ENCODE measurements at regions not wholly inside any gene's neighbourhood (a gene's known extent, or its start where the extent isn't known, plus 50 kb on each side); places are given as distances from the start of the nearest gene placed in this dataset.

- Histone ChIP-seq H3K27me3 (ENCODE audit: control insufficient read depth, insufficient read depth, low read length) (no peaks in the 10 kb centered on the region), H3K4me3 (ENCODE audit: low read length) (no peak overlapping the region), H3K9me3 (ENCODE audit: control insufficient read depth, low read depth, low read length) (no peaks in the 10 kb centered on the region), H3K4me1 (ENCODE audit: control insufficient read depth, insufficient read depth, low read length) (no peaks in the 10 kb centered on the region), H3K36me3 (ENCODE audit: control insufficient read depth, insufficient read depth, low read length) (no peaks in the 10 kb centered on the region), H3K27ac (ENCODE audit: low read length) (no peak overlapping the region)
- WGBS (ENCODE audit: insufficient coverage, low lambda C conversion rate), result no CpG with 5 or more reads among the region's 9 CpGs
- no peak for DNase-seq
Measured at GRCh38 chr2:236684504-236685256, 115.1 kb downstream of the ACKR3 start.

GRCh38 chr2:236685361-236685760, 115.7 kb downstream of the ACKR3 start:
- no peak overlapping the region for H3K27ac ChIP-seq (ENCODE audit: low read length)
- no CpG with 5 or more reads among the region's 1 CpG for WGBS (ENCODE audit: insufficient coverage, low lambda C conversion rate)

DNA sequence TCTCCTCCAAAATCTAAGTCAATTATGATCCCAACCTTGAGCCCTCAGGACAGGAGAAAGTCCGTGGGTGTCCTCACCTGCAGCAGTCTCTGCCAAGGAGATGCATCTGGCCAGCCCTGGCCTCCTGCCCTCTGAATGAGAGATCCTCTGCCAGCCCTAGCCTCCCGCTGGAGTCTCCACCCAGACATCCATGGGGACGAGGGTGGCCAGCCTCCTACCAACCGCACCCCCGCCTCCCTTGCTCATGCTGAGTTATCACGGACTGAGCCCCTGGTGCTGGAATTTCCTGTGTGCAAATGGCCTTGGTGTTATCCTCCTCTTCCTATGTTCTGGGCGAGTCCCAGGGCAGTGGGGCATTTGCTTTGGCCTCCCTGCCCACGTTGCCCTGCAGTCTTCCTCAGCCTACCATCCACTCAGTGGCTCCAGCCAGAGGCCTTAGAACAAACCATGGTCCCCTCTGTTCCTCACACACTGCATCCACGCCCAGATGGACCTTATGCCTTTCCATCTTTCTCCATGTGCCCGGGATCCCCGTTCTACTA, 116.4 kb downstream of the ACKR3 start:
- H3K4me1 ChIP-seq (ENCODE audit: control insufficient read depth, insufficient read depth, low read length), result no peaks in the 10 kb centered on the region
- no peaks in the 10 kb centered on the region for H3K9me3 ChIP-seq (ENCODE audit: control insufficient read depth, low read depth, low read length)
- H3K4me3 ChIP-seq (ENCODE audit: low read length), result no peak overlapping the region
- DNase-seq, result no peak
- H3K27me3 ChIP-seq (ENCODE audit: control insufficient read depth, insufficient read depth, low read length), result no peaks in the 10 kb centered on the region
- no peak overlapping the region for H3K27ac ChIP-seq (ENCODE audit: low read length)
- WGBS (ENCODE audit: insufficient coverage, low lambda C conversion rate), result no CpG with 5 or more reads among the region's 11 CpGs
- H3K36me3 ChIP-seq (ENCODE audit: control insufficient read depth, insufficient read depth, low read length), result no peaks in the 10 kb centered on the region

More at GRCh38 chr2:236685361-236685760, 115.7 kb downstream of the ACKR3 start:
- H3K4me3 ChIP-seq (ENCODE audit: low read length), result no peak overlapping the region
- DNase-seq, result no peak
- H3K27me3 ChIP-seq (ENCODE audit: control insufficient read depth, insufficient read depth, low read length), result no peaks in the 10 kb centered on the region
- no peaks in the 10 kb centered on the region for H3K4me1 ChIP-seq (ENCODE audit: control insufficient read depth, insufficient read depth, low read length)
- H3K9me3 ChIP-seq (ENCODE audit: control insufficient read depth, low read depth, low read length), result no peaks in the 10 kb centered on the region
- no peaks in the 10 kb centered on the region for H3K36me3 ChIP-seq (ENCODE audit: control insufficient read depth, insufficient read depth, low read length)

DNA sequence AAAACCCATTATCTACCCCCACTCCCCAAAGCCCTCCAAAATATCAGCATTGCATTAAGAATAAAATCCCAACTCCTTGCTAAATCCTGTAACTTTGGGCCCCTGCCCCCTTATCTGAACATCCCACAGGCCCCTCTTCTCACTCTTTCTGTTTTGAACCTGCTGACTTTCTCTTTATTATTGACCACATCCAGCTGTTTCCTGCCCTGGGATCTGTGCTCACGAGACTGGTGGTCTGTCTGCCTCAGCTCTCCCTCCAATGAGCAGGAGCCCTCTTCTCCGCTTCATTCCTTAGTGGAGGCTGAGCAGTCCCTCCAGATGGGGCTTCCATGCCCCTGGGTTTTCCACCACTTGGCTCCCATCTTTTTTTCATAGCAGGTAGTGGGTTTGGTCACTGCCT, 116.9 kb downstream of the ACKR3 start:
- no peak for DNase-seq
- Histone ChIP-seq H3K4me1 (ENCODE audit: control insufficient read depth, insufficient read depth, low read length) (no peaks in the 10 kb centered on the region), H3K4me3 (ENCODE audit: low read length) (no peak overlapping the region), H3K36me3 (ENCODE audit: control insufficient read depth, insufficient read depth, low read length) (no peaks in the 10 kb centered on the region), H3K27me3 (ENCODE audit: control insufficient read depth, insufficient read depth, low read length) (no peaks in the 10 kb centered on the region), H3K27ac (ENCODE audit: low read length) (no peak overlapping the region), H3K9me3 (ENCODE audit: control insufficient read depth, low read depth, low read length) (no peaks in the 10 kb centered on the region)
- no CpG with 5 or more reads among the region's 2 CpGs for WGBS (ENCODE audit: insufficient coverage, low lambda C conversion rate)

DNA sequence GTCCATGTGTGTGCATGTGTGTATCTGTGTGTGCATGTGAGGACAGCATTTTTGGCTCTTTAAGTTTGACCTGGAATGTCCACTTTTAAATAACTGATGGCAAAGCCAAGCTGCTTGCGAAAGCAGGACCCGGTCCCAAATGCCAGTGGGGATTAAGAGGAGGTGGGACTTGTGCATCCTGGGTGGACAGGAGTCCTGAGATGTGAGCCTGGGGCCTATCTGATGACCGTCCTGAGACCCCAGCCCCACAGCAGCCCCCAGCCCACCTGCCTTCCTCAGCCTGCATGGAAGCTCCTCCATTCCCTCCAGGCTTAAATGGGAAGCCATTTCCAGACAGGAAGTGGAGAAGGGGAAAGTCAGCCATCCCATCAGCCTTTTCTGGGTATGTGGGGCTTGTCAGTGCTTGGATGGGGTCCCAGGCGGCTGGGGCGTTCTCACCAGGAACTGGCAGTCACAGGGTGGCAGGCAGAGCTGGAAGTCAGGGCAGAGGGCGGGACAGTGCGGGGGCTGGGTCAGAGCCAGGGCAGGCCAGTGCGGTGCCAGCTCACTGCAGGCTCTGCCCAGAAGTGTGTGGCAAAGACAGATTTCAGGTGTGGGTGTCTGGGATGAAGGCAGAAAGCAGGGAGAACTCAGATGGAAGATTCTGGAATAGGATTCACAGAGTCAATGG, 117.8 kb downstream of the ACKR3 start:
- Histone ChIP-seq H3K4me3 (ENCODE audit: low read length) (no peak overlapping the region), H3K36me3 (ENCODE audit: control insufficient read depth, insufficient read depth, low read length) (no peaks in the 10 kb centered on the region), H3K27ac (ENCODE audit: low read length) (no peak overlapping the region), H3K9me3 (ENCODE audit: control insufficient read depth, low read depth, low read length) (no peaks in the 10 kb centered on the region), H3K4me1 (ENCODE audit: control insufficient read depth, insufficient read depth, low read length) (no peaks in the 10 kb centered on the region), H3K27me3 (ENCODE audit: control insufficient read depth, insufficient read depth, low read length) (no peaks in the 10 kb centered on the region)
- WGBS (ENCODE audit: insufficient coverage, low lambda C conversion rate), result no CpG with 5 or more reads among the region's 8 CpGs
- DNase-seq, result no peak

DNA sequence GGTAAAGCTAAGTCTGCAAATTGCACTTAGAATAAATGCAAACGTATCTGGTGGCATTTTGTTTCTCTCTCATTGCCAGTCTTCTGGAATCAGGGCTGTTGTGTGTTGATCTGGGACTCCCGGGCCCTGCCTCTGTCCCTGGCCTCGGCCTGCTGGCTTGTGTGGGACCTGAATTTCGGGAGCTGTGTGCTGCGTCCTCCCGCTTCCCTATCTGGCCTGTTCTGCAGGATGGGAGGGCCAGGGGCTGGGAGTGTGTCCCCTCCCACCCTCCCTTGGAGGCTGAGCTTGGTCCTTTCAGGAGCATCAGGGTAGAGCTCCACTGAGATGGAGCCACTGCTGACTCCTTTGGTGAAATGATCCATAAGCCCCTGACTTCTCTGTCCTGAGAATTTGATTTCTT, 118.5 kb downstream of the ACKR3 start:
- Histone ChIP-seq H3K9me3 (ENCODE audit: control insufficient read depth, low read depth, low read length) (no peaks in the 10 kb centered on the region), H3K27me3 (ENCODE audit: control insufficient read depth, insufficient read depth, low read length) (no peaks in the 10 kb centered on the region), H3K27ac (ENCODE audit: low read length) (no peak overlapping the region), H3K4me1 (ENCODE audit: control insufficient read depth, insufficient read depth, low read length) (no peaks in the 10 kb centered on the region), H3K36me3 (ENCODE audit: control insufficient read depth, insufficient read depth, low read length) (no peaks in the 10 kb centered on the region), H3K4me3 (ENCODE audit: low read length) (no peak overlapping the region)
- no CpG with 5 or more reads among the region's 6 CpGs for WGBS (ENCODE audit: insufficient coverage, low lambda C conversion rate)
- no peak for DNase-seq

GRCh38 chr2:236688563-236689392, 119.2 kb downstream of the ACKR3 start:
- H3K4me1 ChIP-seq (ENCODE audit: control insufficient read depth, insufficient read depth, low read length), result no peaks in the 10 kb centered on the region
- no peaks in the 10 kb centered on the region for H3K27me3 ChIP-seq (ENCODE audit: control insufficient read depth, insufficient read depth, low read length)
- WGBS (ENCODE audit: insufficient coverage, low lambda C conversion rate), result no CpG with 5 or more reads among the region's 23 CpGs
- H3K27ac ChIP-seq (ENCODE audit: low read length), result no peak overlapping the region
- no peak overlapping the region for H3K4me3 ChIP-seq (ENCODE audit: low read length)
- no peaks in the 10 kb centered on the region for H3K36me3 ChIP-seq (ENCODE audit: control insufficient read depth, insufficient read depth, low read length)
- no peak for DNase-seq
- no peaks in the 10 kb centered on the region for H3K9me3 ChIP-seq (ENCODE audit: control insufficient read depth, low read depth, low read length)

- Histone ChIP-seq H3K9me3 (ENCODE audit: control insufficient read depth, low read depth, low read length) (no peaks in the 10 kb centered on the region), H3K27ac (ENCODE audit: low read length) (no peak overlapping the region), H3K4me3 (ENCODE audit: low read length) (no peak overlapping the region), H3K4me1 (ENCODE audit: control insufficient read depth, insufficient read depth, low read length) (no peaks in the 10 kb centered on the region), H3K36me3 (ENCODE audit: control insufficient read depth, insufficient read depth, low read length) (no peaks in the 10 kb centered on the region), H3K27me3 (ENCODE audit: control insufficient read depth, insufficient read depth, low read length) (peaks cover 2% of the 10 kb centered on the region)
- WGBS (ENCODE audit: insufficient coverage, low lambda C conversion rate), result no CpG with 5 or more reads among the region's 1 CpG
- DNase-seq, result no peak
Measured at GRCh38 chr2:236689393-236689700, 119.7 kb downstream of the ACKR3 start.

DNA sequence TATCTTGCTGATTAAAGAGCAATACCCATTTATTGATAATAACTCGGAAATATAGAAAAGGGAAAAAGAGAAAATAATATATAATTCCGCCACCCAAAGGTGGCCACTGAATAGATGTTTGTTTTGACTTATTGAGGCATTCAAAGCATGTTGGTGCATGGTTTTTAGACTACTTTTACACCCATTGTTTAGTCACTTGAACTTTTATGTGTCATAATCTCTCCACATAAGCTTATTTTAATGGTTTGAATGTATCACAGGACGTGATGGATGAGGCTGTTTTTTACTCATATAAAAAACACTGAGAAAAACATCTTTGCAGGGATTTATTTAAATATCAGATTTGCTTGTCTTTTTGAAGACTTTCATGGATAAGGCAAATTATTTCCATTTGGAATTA, 120.4 kb downstream of the ACKR3 start:
- Histone ChIP-seq H3K27me3 (ENCODE audit: control insufficient read depth, insufficient read depth, low read length) (peaks cover 2% of the 10 kb centered on the region), H3K36me3 (ENCODE audit: control insufficient read depth, insufficient read depth, low read length) (no peaks in the 10 kb centered on the region), H3K4me3 (ENCODE audit: low read length) (no peak overlapping the region), H3K9me3 (ENCODE audit: control insufficient read depth, low read depth, low read length) (no peaks in the 10 kb centered on the region), H3K4me1 (ENCODE audit: control insufficient read depth, insufficient read depth, low read length) (no peaks in the 10 kb centered on the region), H3K27ac (ENCODE audit: low read length) (no peak overlapping the region)
- DNase-seq, result no peak
- 70% methylated on average over 1 of the region's 3 CpGs for WGBS (ENCODE audit: insufficient coverage, low lambda C conversion rate)

- Histone ChIP-seq H3K27ac (ENCODE audit: low read length) (no peak overlapping the region), H3K36me3 (ENCODE audit: control insufficient read depth, insufficient read depth, low read length) (no peaks in the 10 kb centered on the region), H3K27me3 (ENCODE audit: control insufficient read depth, insufficient read depth, low read length) (peaks cover 2% of the 10 kb centered on the region), H3K9me3 (ENCODE audit: control insufficient read depth, low read depth, low read length) (no peaks in the 10 kb centered on the region), H3K4me3 (ENCODE audit: low read length) (no peak overlapping the region), H3K4me1 (ENCODE audit: control insufficient read depth, insufficient read depth, low read length) (no peaks in the 10 kb centered on the region)
- DNase-seq, result no peak
- WGBS (ENCODE audit: insufficient coverage, low lambda C conversion rate), result 100% methylated on average over 2 of the region's 3 CpGs
Measured at GRCh38 chr2:236690726-236691125, 121.1 kb downstream of the ACKR3 start.
